Epithelial cell of proximal tubule (primary cell): ENCODE measurements at regions not wholly inside any gene's neighbourhood (a gene's known extent, or its start where the extent isn't known, plus 50 kb on each side); places are given as distances from the start of the nearest gene placed in this dataset.

Source experiments
- DNase-seq: peaks from one replicate; pipeline ENCODE4 v3.0.0-alpha.2; 2011; ENCODE audit warnings: low read depth
- H3K4me3 ChIP-seq: 2 replicates; pipeline ENCODE4 v1.5.1; 2011; ENCODE audit warnings: low read depth, mild to moderate bottlenecking, low read length
- CTCF ChIP-seq: conservative IDR thresholded peaks from 2 replicates; pipeline ENCODE4 v1.5.1; 2012; ENCODE audit warnings: low read depth, mild to moderate bottlenecking, low read length

- peak; percentile 84 for TF ChIP-seq CTCF
- H3K4me3 ChIP-seq = no peak overlapping the region
- peak; percentile 22 for DNase-seq
Observed at GRCh38 chr18:72652990-72653593, 109.0 kb upstream of the CBLN2 start.

GRCh38 chr18:72651033-72651432, 106.9 kb upstream of the CBLN2 start:
- no peak overlapping the region for H3K4me3 ChIP-seq

DNA sequence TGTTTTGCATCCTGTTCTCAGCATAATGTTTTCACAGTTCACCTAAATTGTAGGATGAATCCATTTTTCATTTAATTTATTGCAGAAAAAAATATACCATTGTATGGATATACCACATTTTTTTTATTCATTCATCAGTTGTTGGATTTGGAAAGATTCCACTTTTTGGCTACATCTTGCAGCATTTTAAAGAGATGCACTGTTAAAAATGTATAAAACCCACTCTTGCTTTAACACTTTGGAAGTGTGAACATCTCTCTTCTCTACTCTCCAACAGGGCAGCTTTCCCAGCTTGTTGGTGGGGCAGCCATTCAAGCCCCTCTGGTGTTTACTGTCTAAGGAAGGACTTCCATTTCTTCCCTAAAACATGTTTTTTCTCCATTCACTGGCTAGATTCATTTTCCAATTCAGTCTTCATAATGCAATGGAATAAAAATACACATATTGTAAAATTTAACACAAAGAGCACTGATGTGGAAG, 104.4 kb upstream of the CBLN2 start:
- no peak for DNase-seq
- H3K4me3 ChIP-seq = no peak overlapping the region
- no peak for TF ChIP-seq CTCF

More at GRCh38 chr18:72651033-72651432, 106.9 kb upstream of the CBLN2 start:
- TF ChIP-seq CTCF = no peak
- no peak for DNase-seq

DNA sequence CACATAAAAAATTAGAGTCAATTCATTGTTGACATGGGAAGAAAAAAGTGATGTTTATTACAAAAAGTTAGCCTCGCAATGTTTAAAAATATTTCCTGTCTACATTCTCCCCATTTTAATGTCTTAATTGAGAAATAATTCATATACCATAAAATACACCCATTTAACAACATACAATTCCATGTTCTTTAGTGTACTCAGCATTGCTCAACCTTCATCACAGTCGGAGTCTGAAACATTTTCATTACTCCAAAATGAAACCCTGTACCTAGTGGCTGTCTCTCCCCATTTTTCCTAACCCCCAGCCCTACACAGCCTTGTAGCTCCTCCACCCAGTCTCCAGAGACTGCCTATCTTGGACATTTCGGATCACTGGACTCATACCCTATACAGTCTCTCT, 103.9 kb upstream of the CBLN2 start:
- no peak for TF ChIP-seq CTCF
- H3K4me3 ChIP-seq = no peak overlapping the region
- no peak for DNase-seq

- no peak for DNase-seq
- TF ChIP-seq CTCF = no peak
- peak overlapping the region; percentile 9 for H3K4me3 ChIP-seq
Observed at GRCh38 chr18:72640557-72640956, 96.4 kb upstream of the CBLN2 start.

DNA sequence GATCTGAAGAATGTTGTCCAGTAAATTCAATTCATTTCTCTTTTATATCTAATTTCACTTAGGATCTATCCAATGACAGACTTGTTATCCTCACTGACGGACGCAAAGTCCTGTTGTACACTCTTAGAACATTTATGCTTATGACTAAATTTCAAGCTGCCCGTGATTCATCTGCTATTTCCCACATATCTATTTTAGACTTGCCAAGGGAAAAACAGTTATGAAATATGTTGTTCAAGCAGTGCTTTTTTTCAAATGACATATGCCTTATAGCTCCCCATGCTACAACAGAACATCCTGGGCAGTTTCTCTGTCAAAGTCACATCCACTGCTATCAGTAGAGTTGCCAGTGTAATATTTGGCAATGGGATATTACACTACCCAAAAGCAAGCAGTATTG, 94.2 kb upstream of the CBLN2 start:
- no peak overlapping the region for H3K4me3 ChIP-seq
- no peak for TF ChIP-seq CTCF
- DNase-seq = no peak

- DNase-seq = no peak
- H3K4me3 ChIP-seq = no peak overlapping the region
- no peak for TF ChIP-seq CTCF
Observed at GRCh38 chr18:72637721-72638120, 93.6 kb upstream of the CBLN2 start.
